Renal cortical epithelial cell (primary cell): ENCODE measurements at regions not wholly inside any gene's neighbourhood (a gene's known extent, or its start where the extent isn't known, plus 50 kb on each side); places are given as distances from the start of the nearest gene placed in this dataset.
"Not testable (repeated sequence)": the region's sequence is repeated elsewhere in the genome, so short reads cannot be mapped to it uniquely, and the experiment has no call there.

Experiments
- DNase-seq: peaks from one replicate; pipeline ENCODE4 v3.0.0-alpha.2; 2011; ENCODE audit warnings: low read depth

DNA sequence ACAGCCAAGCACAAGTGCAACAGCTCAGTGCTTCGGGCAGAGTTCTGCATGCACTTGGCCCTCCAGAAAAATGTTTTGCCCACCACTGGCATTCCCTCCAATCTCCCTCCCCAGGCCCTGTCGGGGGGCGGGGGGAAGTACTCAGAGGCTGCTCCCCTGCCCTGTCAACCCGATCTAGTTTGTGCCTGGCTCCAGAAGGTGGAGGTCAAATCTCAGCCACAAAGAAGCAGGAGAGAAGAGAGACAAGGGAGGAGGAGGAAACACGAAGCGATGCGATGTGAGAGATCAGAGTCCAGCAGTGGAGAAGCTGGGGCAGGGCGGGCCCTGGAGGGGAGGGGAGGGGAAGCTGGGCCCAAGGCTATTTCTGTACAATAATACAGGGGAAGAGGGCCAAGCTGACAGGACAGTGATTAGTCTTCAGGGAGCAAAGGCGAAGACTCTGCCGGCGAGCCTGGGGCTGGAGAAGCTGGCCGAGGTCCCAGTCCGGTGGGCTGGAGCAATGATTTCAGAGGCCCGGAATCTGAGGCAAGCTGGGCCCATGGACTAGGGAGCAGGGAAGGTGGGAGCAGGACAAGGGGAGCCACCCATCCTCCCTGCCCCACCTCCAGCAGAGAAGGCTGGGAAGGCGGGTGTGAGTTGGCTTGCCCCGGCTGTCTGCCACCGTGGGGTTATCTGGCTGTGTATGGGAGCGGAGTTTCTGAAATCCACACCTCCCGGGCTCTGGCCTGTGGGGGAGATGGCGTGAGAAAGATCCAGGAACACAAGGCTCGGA, 167.1 kb downstream of the EFNB1 start:
- peak; percentile 66 for DNase-seq

DNA sequence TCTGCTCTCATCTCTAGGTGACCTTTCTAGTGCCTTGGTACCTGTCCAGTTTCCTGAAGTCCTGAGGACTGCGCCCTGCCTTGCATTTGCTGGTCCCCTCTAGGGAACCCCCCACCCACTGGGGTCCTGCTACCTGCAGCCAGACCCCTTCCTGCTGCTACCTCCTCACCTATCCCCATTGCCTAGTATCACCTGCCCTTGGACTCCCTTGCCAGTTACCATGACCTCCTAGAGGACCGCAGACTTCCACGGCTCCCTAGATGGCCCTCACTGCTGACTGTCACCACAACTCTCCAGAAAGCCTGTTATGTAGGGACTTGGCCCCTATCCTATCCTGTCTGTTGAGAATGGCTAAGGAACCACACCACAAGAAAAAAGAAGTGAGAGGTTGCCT, 166.6 kb downstream of the EFNB1 start:
- no peak for DNase-seq

DNA sequence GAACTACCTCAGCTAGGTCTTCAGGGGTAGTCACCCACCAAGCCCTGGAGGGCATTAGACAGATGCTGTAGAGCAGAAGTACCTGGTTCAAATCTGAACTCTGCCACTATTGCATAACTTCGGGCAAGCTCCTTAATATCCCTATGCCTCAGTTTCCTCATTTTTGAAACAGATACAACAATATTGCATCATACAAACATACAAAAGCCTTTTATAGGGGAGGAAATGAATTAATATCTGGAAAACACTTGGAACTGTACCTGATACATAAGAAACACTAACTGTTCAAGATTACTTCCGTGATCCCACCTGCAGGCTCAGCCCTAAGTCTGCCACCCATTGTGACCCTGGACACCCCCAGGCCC, 166.1 kb downstream of the EFNB1 start:
- no peak for DNase-seq

GRCh38 chrX:68994135-68994890, 165.5 kb downstream of the EFNB1 start:
- no peak for DNase-seq

DNA sequence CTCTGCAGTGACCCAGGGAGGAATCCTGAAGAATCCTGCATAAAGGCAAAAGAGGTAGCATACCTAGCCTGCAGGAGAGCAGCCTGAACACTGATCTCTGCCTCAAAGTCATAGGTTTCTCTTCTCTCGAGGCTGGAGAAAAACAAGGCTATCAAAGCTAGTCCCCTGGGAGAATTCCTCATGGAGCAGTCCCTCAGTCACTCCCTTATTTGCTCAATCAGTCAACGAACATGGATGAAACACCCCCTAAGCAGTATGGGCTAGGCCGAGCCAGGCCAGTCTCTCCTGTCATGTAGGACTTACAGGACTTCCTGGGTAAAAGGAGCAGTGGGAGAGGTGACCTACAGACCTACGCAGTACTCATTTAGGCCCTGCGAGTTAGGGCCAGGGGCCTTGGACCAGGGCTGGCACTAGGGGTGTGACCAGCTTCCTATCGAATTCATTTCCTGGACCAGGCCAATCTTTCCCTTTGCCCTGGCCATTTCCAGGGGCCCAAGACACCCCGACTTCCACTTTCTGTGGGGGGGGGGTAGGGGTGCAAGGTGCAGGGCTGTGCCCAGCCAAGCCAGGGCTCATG, 164.1 kb downstream of the EFNB1 start:
- DNase-seq: no peak

DNA sequence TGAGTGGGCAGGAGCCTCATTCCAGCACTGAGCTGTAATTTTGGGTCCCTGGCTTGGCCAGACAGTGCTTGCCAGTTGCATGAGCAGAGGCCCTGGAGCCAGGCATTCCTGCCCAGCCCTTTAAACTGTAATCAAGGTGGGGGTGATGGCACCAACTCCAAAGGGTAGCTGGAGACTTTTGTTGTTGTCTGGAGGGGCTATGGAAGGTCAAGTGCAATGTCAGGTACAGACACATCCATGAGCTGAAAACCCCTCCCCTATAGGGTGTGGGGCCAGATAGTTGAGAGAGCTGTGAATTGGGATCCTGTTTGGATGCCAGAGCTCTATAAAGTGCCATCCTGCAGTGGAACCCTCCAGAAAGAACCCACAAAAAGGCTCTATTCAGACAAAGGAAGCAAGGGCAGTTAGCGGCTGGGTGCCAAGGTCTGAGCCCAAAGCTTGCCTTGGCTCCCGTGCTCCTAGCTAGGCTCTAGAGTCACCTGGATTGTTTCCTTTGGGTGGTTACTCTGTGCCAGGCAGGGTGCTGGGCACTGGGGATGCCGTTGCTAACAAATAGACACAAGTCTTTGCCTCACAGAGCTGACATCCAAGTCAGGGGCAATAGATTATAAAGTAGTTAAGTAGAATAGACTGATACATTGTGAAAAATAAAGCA, 163.0 kb downstream of the EFNB1 start:
- DNase-seq: no peak

DNA sequence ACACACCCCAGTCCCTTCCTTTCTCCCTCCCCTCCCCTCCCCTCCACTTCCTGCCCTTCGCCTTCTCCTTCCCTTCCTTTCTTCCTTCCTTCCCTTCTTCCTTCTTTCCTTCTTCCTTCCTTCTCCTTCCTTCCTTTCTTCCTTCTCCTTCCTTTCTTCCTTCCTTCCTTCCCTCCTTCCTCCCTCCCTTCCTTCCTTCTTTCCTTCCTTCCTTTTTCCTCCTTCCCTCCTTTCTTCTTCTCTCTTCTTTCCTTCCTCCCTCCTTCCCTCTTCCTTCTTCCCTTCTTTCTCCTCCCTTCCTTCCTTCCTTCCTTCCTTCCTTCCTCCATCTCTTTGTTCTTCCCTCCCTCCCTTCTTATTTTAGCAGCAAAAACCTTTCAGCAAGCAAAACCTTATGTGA, 162.1 kb downstream of the EFNB1 start:
- DNase-seq: no peak

DNA sequence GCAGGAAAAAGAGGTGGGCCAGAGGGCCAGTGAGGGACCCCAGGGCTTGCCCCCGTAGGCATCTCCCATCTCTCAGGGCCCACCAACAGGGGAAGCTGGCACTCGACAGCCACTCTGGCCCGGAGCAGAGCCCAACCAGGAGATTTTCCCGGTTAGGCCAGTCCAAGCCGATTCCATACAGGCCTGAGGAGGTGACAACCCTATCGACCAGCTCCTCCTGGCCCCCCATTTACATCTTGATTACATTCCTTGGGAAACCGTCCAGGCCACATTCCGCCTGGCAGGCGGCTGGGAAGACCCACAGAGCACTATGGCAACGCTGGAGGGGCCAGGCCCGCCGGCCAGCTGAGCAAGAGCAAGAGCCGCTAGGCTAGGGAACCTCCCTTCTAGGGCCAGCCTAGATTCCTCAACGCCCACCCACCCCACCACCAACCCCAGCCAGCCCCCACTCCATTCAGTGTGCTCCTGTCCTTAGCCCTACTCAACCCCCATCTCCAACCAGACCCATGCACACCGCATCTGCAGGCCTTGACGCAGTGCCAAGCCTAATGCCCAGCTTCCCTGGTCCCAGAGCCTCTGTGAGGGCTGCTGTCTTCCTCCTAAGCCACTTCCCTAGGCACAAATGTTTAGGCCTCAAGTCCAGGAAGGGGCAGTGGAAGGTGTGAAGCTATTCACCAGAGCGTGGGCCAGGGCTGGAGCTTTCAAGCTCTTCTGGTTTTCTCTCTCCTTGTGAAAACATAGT, 161.2 kb downstream of the EFNB1 start:
- peak; percentile 58 for DNase-seq

GRCh38 chrX:68989456-68989855, 160.6 kb downstream of the EFNB1 start:
- no peak for DNase-seq

DNA sequence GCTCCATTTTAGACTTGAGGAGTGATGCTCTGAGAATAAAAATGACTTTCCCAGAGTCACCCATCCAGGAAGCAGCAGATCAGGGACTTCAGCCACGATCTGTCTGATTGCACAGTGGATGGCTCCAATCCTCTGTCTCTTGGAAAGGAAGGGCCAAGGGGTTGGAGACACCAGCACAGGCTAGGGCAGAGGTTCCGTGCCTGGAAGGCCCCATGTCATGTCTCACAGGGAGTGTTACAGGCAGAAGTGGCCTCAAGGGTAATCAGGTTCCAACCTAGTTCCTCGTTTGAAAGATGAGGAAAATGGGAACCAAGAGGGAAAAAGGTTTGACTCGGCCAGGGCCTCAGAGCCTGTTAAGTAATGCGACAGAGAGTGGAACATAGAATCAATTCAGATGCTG, 160.0 kb downstream of the EFNB1 start:
- DNase-seq: no peak

GRCh38 chrX:68985135-68985755, 156.4 kb downstream of the EFNB1 start:
- no peak for DNase-seq

- no peak for DNase-seq
Observed at GRCh38 chrX:68983004-68983857, 154.4 kb downstream of the EFNB1 start.

GRCh38 chrX:68982476-68982875, 153.7 kb downstream of the EFNB1 start:
- no peak for DNase-seq

- DNase-seq: no peak
Observed at GRCh38 chrX:68980906-68981616, 152.2 kb downstream of the EFNB1 start.

GRCh38 chrX:68978655-68979054, 149.8 kb downstream of the EFNB1 start:
- no peak for DNase-seq

- DNase-seq: peak; percentile 62
Observed at GRCh38 chrX:68978255-68978654, 149.4 kb downstream of the EFNB1 start.

DNA sequence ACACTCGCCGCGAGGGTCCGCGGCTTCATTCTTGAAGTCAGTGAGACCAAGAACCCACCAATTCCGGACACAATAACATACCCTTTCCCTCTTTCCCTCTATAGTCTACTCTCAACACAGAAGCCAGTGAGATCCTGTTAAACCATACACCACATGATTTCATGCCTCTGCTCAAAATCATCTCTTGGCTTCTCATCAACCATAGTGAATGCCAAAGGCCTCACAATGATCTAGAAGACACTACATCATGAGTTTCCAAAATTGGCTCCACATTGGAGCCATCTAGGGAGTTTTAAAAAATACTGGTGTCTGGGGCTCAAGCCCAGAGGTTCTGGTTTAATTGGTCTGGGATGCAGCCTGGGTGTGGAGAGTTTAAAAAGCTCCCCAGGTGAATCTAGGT, 124.5 kb downstream of the EFNB1 start:
- DNase-seq: no peak

DNA sequence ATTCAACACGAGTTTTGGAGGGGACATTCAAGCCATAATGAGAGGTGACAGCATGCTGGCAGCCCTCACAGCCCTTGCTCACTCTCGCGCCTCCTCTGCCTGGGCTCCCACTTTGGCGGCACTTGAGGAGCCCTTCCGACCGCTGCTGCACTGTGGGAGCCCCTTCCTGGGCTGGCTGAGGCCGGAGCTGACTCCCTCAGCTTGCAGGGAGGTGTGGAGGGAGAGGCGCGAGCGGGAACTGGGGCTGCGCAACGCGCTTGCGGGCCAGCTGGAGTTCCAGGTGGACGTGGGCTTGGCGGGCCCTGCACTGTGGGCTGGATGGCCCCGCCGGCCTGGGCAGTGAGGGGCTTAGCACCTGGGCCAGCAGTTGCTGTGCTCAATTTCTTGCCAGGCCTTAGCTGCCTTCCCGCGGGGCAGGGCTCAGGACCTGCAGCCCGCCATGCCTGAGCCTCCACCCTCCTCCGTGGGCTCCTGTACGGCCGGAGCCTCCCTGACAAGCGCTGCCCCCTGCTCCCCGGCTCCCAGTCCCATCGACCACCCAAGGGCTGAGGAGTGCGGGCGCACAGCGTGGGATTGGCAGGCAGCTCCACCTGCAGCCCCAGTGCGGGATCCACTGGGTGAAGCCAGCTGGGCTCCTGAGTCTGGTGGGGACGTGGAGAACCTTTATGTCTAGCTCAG, 123.3 kb downstream of the EFNB1 start:
- DNase-seq: not testable (repeated sequence)

DNA sequence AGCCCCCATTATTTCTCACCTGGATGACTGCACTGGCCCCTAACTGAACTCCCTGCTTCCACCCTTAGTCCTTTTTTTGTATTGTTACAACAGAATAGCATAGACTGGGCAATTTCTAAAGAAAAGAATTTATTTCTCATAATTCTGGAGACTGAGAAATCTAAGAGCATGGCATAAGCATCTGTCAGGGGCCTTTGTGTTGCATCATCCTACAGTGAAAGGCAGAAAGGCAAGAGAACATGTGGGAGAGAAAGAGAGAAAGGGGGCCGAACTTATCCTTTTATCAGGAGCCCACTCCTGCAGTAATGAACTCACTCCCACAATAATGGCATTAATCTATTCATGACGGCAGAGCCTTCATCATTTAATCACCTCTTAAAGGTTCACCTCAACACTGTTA, 122.1 kb downstream of the EFNB1 start:
- no peak for DNase-seq
